Panc1 (cell line): ENCODE measurements at regions not wholly inside any gene's neighbourhood (a gene's known extent, or its start where the extent isn't known, plus 50 kb on each side); places are given as distances from the start of the nearest gene placed in this dataset.

Experiments used
- REST ChIP-seq, 2 experiments: IDR thresholded peaks; 2 replicates each; pipeline ENCODE4 v1.6.1; 2011 to 2012; ENCODE audit warnings: low read depth in 2 of 2, control low read depth in 1 of 2, low read length in 1 of 2, mild to moderate bottlenecking in 1 of 2, moderate library complexity in 1 of 2; ENCODE audit not compliant: insufficient read depth in 1 of 2
- TF ChIP-seq, protein P1 (sequence below): fragments of 450-650 bp; IDR thresholded peaks from 2 replicates; pipeline ENCODE4 v1.5.1; 2017; ENCODE audit warnings: mild to moderate bottlenecking

DNA sequence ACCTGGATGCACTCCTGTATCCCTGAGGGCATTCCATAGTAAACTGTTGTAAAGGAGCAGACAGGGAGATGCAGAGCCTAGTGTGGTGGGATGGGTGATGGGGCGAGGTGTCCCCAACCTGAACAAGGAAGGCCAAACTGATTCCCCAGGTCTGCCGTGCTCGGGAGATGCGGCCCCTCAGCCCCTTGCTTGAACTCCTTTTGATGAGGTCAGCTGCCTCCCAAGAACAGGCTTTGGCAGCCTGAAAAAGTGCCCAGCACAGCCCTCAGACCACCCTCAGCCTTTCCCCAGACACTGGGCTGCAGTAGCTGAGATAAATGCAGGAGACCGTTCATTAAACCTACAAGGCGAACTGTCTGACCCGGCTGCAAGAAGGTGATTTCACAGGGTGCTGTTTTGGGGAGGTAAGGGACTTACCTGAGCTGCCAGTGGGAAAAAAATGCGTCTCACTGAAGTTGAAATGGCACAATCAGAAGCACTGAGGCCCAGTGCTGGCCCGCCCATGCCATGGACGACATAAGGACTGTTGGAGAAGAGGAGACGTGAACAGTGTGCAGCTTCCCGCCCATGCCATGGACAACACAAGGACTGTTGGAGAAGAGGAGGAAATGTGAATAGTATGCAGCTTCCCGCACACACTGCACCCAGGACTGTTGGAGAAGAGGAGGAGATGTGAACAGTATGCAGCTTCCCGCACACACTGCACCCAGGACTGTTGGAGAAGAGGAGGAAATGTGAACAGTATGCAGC is 148.4 kb upstream of the FAM20C start:
- TF ChIP-seq REST (IDR thresholded peaks at IDR 0.05; ENCODE audit: insufficient read depth in 1 of 2, low read depth in 2 of 2, low read length in 1 of 2), result no peak
- TF ChIP-seq, protein P1, sequence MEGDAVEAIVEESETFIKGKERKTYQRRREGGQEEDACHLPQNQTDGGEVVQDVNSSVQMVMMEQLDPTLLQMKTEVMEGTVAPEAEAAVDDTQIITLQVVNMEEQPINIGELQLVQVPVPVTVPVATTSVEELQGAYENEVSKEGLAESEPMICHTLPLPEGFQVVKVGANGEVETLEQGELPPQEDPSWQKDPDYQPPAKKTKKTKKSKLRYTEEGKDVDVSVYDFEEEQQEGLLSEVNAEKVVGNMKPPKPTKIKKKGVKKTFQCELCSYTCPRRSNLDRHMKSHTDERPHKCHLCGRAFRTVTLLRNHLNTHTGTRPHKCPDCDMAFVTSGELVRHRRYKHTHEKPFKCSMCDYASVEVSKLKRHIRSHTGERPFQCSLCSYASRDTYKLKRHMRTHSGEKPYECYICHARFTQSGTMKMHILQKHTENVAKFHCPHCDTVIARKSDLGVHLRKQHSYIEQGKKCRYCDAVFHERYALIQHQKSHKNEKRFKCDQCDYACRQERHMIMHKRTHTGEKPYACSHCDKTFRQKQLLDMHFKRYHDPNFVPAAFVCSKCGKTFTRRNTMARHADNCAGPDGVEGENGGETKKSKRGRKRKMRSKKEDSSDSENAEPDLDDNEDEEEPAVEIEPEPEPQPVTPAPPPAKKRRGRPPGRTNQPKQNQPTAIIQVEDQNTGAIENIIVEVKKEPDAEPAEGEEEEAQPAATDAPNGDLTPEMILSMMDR, result no peak
